H9 (cell line): ENCODE measurements at regions not wholly inside any gene's neighbourhood (a gene's known extent, or its start where the extent isn't known, plus 50 kb on each side); places are given as distances from the start of the nearest gene placed in this dataset.

ENCODE experiments used
- DNase-seq: peaks from one replicate; pipeline ENCODE4 v3.0.0-alpha.2; 2017
- H2AFZ ChIP-seq: one replicate; pipeline ENCODE4 v1.6.1; 2013; ENCODE audit warnings: mild to moderate bottlenecking, low read length, control low read depth, moderate library complexity
- H2AK5ac ChIP-seq: 2 replicates; pipeline ENCODE4 v1.6.1; 2013; ENCODE audit warnings: low read length, control low read depth, mixed read lengths; ENCODE audit not compliant: insufficient read length
- H2BK120ac ChIP-seq: one replicate; pipeline ENCODE4 v1.6.1; 2013; ENCODE audit warnings: low read depth, mild to moderate bottlenecking, low read length, control low read depth, inconsistent platforms; ENCODE audit not compliant: poor library complexity, severe bottlenecking
- H2BK12ac ChIP-seq: 2 replicates; pipeline ENCODE4 v1.6.1; 2013; ENCODE audit warnings: low read length, control low read depth, mixed read lengths, low read depth; ENCODE audit not compliant: insufficient read length
- H2BK15ac ChIP-seq: 2 replicates; pipeline ENCODE4 v1.6.1; 2013; ENCODE audit warnings: low read depth, low read length, control low read depth
- H2BK20ac ChIP-seq: one replicate; pipeline ENCODE4 v1.6.1; 2013; ENCODE audit warnings: low read depth, mild to moderate bottlenecking, low read length, control low read depth, inconsistent platforms; ENCODE audit not compliant: poor library complexity, severe bottlenecking
- H2BK5ac ChIP-seq: 2 replicates; pipeline ENCODE4 v1.6.1; 2013; ENCODE audit warnings: low read length, control low read depth, mixed read lengths; ENCODE audit not compliant: insufficient read length
- H3K14ac ChIP-seq: 2 replicates; pipeline ENCODE4 v1.6.1; 2013; ENCODE audit warnings: low read length, control low read depth; ENCODE audit not compliant: insufficient read depth
- H3K18ac ChIP-seq: 2 replicates; pipeline ENCODE4 v1.6.1; 2013; ENCODE audit warnings: low read depth, mild to moderate bottlenecking, mixed read lengths, low read length, control low read depth; ENCODE audit not compliant: insufficient read length
- H3K23ac ChIP-seq: 2 replicates; pipeline ENCODE4 v1.6.1; 2013; ENCODE audit warnings: low read length, control low read depth, mixed read lengths, low read depth; ENCODE audit not compliant: insufficient read length
- H3K23me2 ChIP-seq: 2 replicates; pipeline ENCODE4 v1.6.1; 2013; ENCODE audit warnings: low read depth, mild to moderate bottlenecking, mixed read lengths, low read length, control low read depth; ENCODE audit not compliant: insufficient read length, poor library complexity, severe bottlenecking
- H3K27ac ChIP-seq: 2 replicates; pipeline ENCODE4 v1.5.1; 2013; ENCODE audit warnings: low read length, control low read depth, mixed read lengths, low read depth; ENCODE audit not compliant: insufficient read length
- H3K27me3 ChIP-seq: 2 replicates; pipeline ENCODE4 v1.6.1; 2013; ENCODE audit warnings: low read length, control low read depth, inconsistent platforms; ENCODE audit not compliant: insufficient read depth
- H3K4ac ChIP-seq: 2 replicates; pipeline ENCODE4 v1.6.1; 2013; ENCODE audit warnings: low read depth, mild to moderate bottlenecking, control low read depth, inconsistent platforms, low read length, moderate library complexity
- H3K4me1 ChIP-seq: 2 replicates; pipeline ENCODE4 v1.6.1; 2013; ENCODE audit warnings: low read length, control low read depth, inconsistent platforms; ENCODE audit not compliant: insufficient read depth
- H3K4me2 ChIP-seq: 2 replicates; pipeline ENCODE4 v1.6.1; 2013; ENCODE audit warnings: low read length, control low read depth, mixed read lengths; ENCODE audit not compliant: insufficient read length, insufficient read depth
- H3K56ac ChIP-seq: 2 replicates; pipeline ENCODE4 v1.6.1; 2013; ENCODE audit warnings: low read depth, mild to moderate bottlenecking, mixed read lengths, low read length, control low read depth; ENCODE audit not compliant: insufficient read length
- H3K79me1 ChIP-seq: 2 replicates; pipeline ENCODE4 v1.6.1; 2013; ENCODE audit warnings: low read depth, mild to moderate bottlenecking, moderate library complexity, low read length, control low read depth, inconsistent platforms; ENCODE audit not compliant: insufficient read depth, poor library complexity, severe bottlenecking
- H3K79me2 ChIP-seq: 2 replicates; pipeline ENCODE4 v1.6.1; 2013; ENCODE audit warnings: low read length, control low read depth, inconsistent platforms; ENCODE audit not compliant: insufficient read depth
- H3K9ac ChIP-seq: 2 replicates; pipeline ENCODE4 v1.6.1; 2013; ENCODE audit warnings: low read length, control low read depth, mixed read lengths; ENCODE audit not compliant: insufficient read length; ENCODE audit errors: extremely low read depth
- H3K9me3 ChIP-seq: one replicate; pipeline ENCODE4 v1.6.1; 2013; ENCODE audit warnings: low read depth, low read length, inconsistent platforms; ENCODE audit not compliant: control insufficient read depth
- H3T11ph ChIP-seq: one replicate; pipeline ENCODE4 v1.6.1; 2013; ENCODE audit warnings: mild to moderate bottlenecking, low read length, control low read depth, inconsistent platforms
- H4K20me1 ChIP-seq: one replicate; pipeline ENCODE4 v1.6.1; 2013; ENCODE audit not compliant: control insufficient read depth, insufficient read length, insufficient read depth
- H4K5ac ChIP-seq: 2 replicates; pipeline ENCODE4 v1.6.1; 2013; ENCODE audit warnings: low read depth, mild to moderate bottlenecking, mixed read lengths, low read length, control low read depth; ENCODE audit not compliant: insufficient read length
- H4K8ac ChIP-seq: replicated peaks from 2 replicates; pipeline ENCODE4 v1.6.1; 2013; ENCODE audit warnings: low read length, control low read depth, mixed read lengths, low read depth; ENCODE audit not compliant: insufficient read length
- H4K91ac ChIP-seq: 2 replicates; pipeline ENCODE4 v1.6.1; 2013; ENCODE audit warnings: low read depth, mild to moderate bottlenecking, moderate library complexity, mixed read lengths, low read length, control low read depth; ENCODE audit not compliant: insufficient read length
- H3K27ac Mint-ChIP-seq, 3 experiments: 2 replicates in 2 of 3; 3 replicates in 1 of 3; pipeline ENCODE4 v1.8.0; 2020 to 2021; ENCODE audit warnings: mixed read lengths in 3 of 3, mild to moderate bottlenecking in 1 of 3, moderate library complexity in 1 of 3
- H3K27me3 Mint-ChIP-seq: 2 replicates; pipeline ENCODE4 v1.8.0; 2021; ENCODE audit warnings: low read depth, mild to moderate bottlenecking, moderate library complexity, mixed read lengths
- H3K36me3 Mint-ChIP-seq, 3 experiments: 2 replicates in 2 of 3; 3 replicates in 1 of 3; pipeline ENCODE4 v1.8.0; 2020 to 2021; ENCODE audit warnings: low read depth in 3 of 3, mixed read lengths in 3 of 3; ENCODE audit not compliant: insufficient read depth in 1 of 3
- H3K4me1 Mint-ChIP-seq, 2 experiments: 2 replicates each; pipeline ENCODE4 v1.8.0; 2020; ENCODE audit warnings: mixed read lengths in 2 of 2
- H3K4me3 Mint-ChIP-seq, 2 experiments: 2 replicates in 1 of 2; 3 replicates in 1 of 2; pipeline ENCODE4 v1.8.0; 2020 to 2021; ENCODE audit warnings: mild to moderate bottlenecking in 2 of 2, mixed read lengths in 2 of 2, moderate library complexity in 1 of 2
- H3K9me3 Mint-ChIP-seq, 2 experiments: 2 replicates in 1 of 2; 3 replicates in 1 of 2; pipeline ENCODE4 v1.8.0; 2020; ENCODE audit warnings: mild to moderate bottlenecking in 2 of 2, mixed read lengths in 2 of 2, moderate library complexity in 1 of 2
- CTCF ChIP-seq: fragments of 200-600 bp; sonication (generic); conservative IDR thresholded peaks from 3 replicates; pipeline ENCODE4 v1.8.0; 2021; ENCODE audit warnings: antibody characterized with exemption, mild to moderate bottlenecking
- WGBS: extraction: QIAGEN DNeasy Blood & Tissue Kit; methylation state at CpG from one replicate; pipeline ENCODE4 v1.1.7; 2013; ENCODE audit warnings: missing lambda C conversion rate, low lambda C conversion rate, mixed read lengths; ENCODE audit not compliant: insufficient read length; ENCODE audit errors: extremely low coverage; 5-methylcytosine and 5-hydroxymethylcytosine counted together

- Histone ChIP-seq H3K14ac (no peak overlapping the region), H3K18ac (no peak overlapping the region), H3K56ac (no peak overlapping the region), H2BK120ac (no peak overlapping the region), H4K5ac (no peak overlapping the region), H2AK5ac (no peak overlapping the region), H2BK20ac (no peak overlapping the region), H2BK15ac (no peak overlapping the region), H4K8ac (no peak overlapping the region), H2BK12ac (no peak overlapping the region), H4K91ac (no peak overlapping the region), H3K9ac (no peak overlapping the region), H3T11ph (no peak overlapping the region), H3K4ac (no peak overlapping the region), H3K23ac (no peak overlapping the region), H3K27me3 (no peaks in the 10 kb centered on the region), H2AFZ (no peak overlapping the region), H3K23me2 (no peaks in the 10 kb centered on the region), H4K20me1 (no peaks in the 10 kb centered on the region), H3K4me2 (no peak overlapping the region), H3K9me3 (no peaks in the 10 kb centered on the region), H2BK5ac (no peak overlapping the region), H3K4me1 (no peaks in the 10 kb centered on the region), H3K27ac (no peak overlapping the region), H3K79me1 (no peaks in the 10 kb centered on the region), H3K79me2 (no peaks in the 10 kb centered on the region)
- DNase-seq, result no peak
- WGBS, result no CpG with 5 or more reads among the region's 8 CpGs
- no peak for TF ChIP-seq CTCF
- Mint-ChIP-seq H3K27me3 (peaks cover 7% of the 10 kb centered on the region; the same call in 1 of the 2 replicates), H3K9me3 (no peaks in the 10 kb centered on the region), H3K27ac (no peak overlapping the region), H3K4me3 (no peak overlapping the region), H3K4me1 (peaks cover 4 to 7% of the 10 kb centered on the region in 2 experiments), H3K36me3 (no peaks in the 10 kb centered on the region)
These were observed 88.4 kb upstream of the KCNG1 start for GRCh38 chr20:51111290-51111689.
